Body of pancreas (tissue), 4 donors: ENCODE measurements at regions not wholly inside any gene's neighbourhood (a gene's known extent, or its start where the extent isn't known, plus 50 kb on each side); places are given as distances from the start of the nearest gene placed in this dataset.

ENCODE experiments used
- ATAC-seq: fragments of 150-250 bp; one replicate; pipeline ENCODE4 v1.9.1; 2016
- DNase-seq, 4 donors: peaks; one replicate each; pipeline ENCODE4 v3.0.0-alpha.2; 2019
- H3K27ac ChIP-seq, 4 donors: fragments of 200-600 bp; sonication (generic); 1 replicate in 3 of 4; 2 replicates in 1 of 4; pipeline versions ENCODE4 v1.5.1 to v1.6.1; 2016 to 2019; ENCODE audit warnings: mild to moderate bottlenecking in 1 of 4, mixed read lengths in 1 of 4, moderate library complexity in 1 of 4
- H3K27me3 ChIP-seq, 2 donors: fragments of 200-600 bp; sonication (generic); one replicate each; pipeline ENCODE4 v1.6.0; 2016; ENCODE audit warnings: mild to moderate bottlenecking in 1 of 2
- H3K36me3 ChIP-seq, 2 donors: fragments of 200-600 bp; sonication (generic); replicated peaks in 1 of 2; 2 replicates each; pipeline ENCODE4 v1.5.1; 2016; ENCODE audit warnings: low read depth in 2 of 2; ENCODE audit not compliant: insufficient read depth in 1 of 2
- H3K4me1 ChIP-seq: fragments of 200-600 bp; sonication (generic); one replicate; pipeline ENCODE4 v1.6.0; 2016
- H3K4me3 ChIP-seq, 2 donors: fragments of 200-600 bp; sonication (generic); 1 replicate in 1 of 2; 2 replicates in 1 of 2; pipeline ENCODE4 v1.5.1; 2016 to 2019
- H3K9me3 ChIP-seq, 3 donors: fragments of 200-600 bp; sonication (generic); 1 replicate in 2 of 3; 2 replicates in 1 of 3; pipeline ENCODE4 v1.5.1; 2016
- POLR2A ChIP-seq, 3 donors: fragments of 450-650 bp; IDR thresholded peaks; one replicate each; pipeline ENCODE4 v1.6.1; 2016; ENCODE audit warnings: antibody characterized with exemption in 3 of 3, mild to moderate bottlenecking in 2 of 3
- WGBS, 2 donors: methylation state at CpG; one replicate each; pipeline ENCODE4 v1.1.5; 2017; 5-methylcytosine and 5-hydroxymethylcytosine counted together
- intact Hi-C: fragments of 100-400 bp; cut with DNase I; formaldehyde crosslinking; loops from one replicate; pipeline ENCODE4 v1.15.1; 2023
- TF ChIP-seq, protein P1 (sequence below), 7 experiments: fragments of 450-650 bp in 4 of 7; fragments of 200-600 bp in 3 of 7; sonication (generic) in 3 of 7; IDR thresholded peaks; one replicate each; pipeline ENCODE4 v1.5.1; 2016 to 2019; ENCODE audit warnings: antibody characterized with exemption in 7 of 7

DNA sequence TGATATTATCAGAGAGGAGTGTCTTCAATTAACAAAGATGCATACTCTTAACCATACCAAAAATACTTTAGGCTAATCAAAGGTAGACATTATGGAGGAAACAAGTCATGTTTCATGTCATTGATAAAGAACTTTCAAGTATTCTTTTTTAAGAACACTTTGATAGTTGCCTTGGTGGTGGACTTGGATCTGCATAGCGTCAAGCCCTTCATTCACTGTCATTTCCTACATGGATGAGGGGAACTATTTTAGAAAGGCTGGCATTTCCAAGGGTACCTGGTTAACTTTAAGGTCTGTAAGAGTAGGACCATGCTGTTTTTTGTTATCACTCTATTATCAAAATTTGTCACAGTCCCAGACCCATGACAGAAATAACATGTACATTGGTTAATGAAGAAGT is 622.5 kb downstream of the PKHD1 start:
- ATAC-seq = no peak
- Histone ChIP-seq H3K9me3 (no peaks in the 10 kb centered on the region), H3K4me3 (no peak overlapping the region), H3K27me3 (no peaks in the 10 kb centered on the region), H3K36me3 (no peaks in the 10 kb centered on the region), H3K4me1 (no peaks in the 10 kb centered on the region), H3K27ac (no peak overlapping the region)
- TF ChIP-seq, protein P1, sequence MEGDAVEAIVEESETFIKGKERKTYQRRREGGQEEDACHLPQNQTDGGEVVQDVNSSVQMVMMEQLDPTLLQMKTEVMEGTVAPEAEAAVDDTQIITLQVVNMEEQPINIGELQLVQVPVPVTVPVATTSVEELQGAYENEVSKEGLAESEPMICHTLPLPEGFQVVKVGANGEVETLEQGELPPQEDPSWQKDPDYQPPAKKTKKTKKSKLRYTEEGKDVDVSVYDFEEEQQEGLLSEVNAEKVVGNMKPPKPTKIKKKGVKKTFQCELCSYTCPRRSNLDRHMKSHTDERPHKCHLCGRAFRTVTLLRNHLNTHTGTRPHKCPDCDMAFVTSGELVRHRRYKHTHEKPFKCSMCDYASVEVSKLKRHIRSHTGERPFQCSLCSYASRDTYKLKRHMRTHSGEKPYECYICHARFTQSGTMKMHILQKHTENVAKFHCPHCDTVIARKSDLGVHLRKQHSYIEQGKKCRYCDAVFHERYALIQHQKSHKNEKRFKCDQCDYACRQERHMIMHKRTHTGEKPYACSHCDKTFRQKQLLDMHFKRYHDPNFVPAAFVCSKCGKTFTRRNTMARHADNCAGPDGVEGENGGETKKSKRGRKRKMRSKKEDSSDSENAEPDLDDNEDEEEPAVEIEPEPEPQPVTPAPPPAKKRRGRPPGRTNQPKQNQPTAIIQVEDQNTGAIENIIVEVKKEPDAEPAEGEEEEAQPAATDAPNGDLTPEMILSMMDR (IDR thresholded peaks at IDR 0.05) = no peak
- TF ChIP-seq POLR2A (IDR thresholded peaks at IDR 0.05) = no peak
- intact Hi-C loops = no loop called here
- WGBS, 2 donors = 72 to 75% methylated on average over 1 of the region's 1 CpG
- DNase-seq = no peak

DNA sequence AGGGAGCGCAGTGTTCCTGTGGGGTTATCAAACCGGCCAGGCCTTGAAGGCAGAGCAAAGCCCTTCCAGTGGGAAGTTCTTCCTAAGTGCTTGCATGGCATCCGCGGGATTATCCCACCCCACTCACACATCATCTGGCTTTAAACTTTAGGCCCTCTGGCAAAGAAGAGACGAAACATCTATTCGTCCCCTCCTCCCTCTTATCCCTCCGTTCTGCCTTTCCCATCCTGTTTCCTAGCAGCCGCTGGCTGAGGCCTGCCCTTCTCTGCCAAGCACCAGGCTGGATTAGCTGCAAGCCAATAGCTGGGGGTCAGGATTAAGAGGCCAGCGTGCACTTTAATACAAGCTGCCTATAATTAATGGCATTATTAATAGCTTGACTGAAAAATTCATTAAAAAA is 621.0 kb downstream of the PKHD1 start:
- Histone ChIP-seq H3K4me3 (no peak overlapping the region), H3K27me3 (no peaks in the 10 kb centered on the region), H3K27ac (no peak overlapping the region), H3K9me3 (no peaks in the 10 kb centered on the region), H3K36me3 (no peaks in the 10 kb centered on the region), H3K4me1 (no peaks in the 10 kb centered on the region)
- DNase-seq (no peak), ATAC-seq (no peak)
- WGBS, 2 donors = 56 to 58% methylated on average over 9 of the region's 9 CpGs
- intact Hi-C loops = no loop called here
- no peak for TF ChIP-seq POLR2A (IDR thresholded peaks at IDR 0.05)
- TF ChIP-seq, protein P1 (IDR thresholded peaks at IDR 0.05) = no peak

DNA sequence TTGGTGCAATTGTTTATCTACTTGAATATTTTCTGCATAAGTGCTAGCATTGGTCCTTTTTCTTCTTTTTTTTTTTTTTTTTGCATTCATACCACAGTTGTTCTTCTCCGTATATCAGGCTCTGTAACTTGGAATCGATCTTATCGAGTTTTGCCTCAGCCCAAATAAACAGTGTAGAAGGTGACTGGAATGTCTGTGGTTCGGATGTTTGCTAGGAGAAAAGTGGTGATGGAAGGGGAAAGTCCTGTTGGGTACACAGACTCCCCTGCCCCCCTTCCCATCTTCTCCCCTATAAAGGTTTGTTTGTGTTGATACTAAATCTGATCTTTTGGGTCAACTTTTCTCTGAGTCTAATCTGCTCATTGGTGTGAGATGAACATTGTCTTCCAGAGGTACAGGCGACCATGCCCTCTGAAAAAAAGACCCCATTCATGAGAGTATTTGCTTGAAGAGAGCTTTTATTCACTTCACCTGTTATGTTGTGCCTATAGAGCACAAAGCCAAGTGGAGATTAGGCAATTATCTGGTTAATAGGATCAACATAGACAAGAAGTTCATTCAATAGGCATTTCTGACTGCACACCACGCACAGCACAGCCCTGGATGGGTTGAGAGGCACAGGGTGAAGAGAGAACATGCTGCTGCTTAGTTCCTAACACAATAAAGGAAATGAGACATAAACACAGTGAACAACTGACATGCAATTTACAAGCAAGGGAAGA is 620.0 kb downstream of the PKHD1 start:
- Histone ChIP-seq H3K27ac (no peak overlapping the region), H3K36me3 (no peaks in the 10 kb centered on the region), H3K9me3 (no peaks in the 10 kb centered on the region), H3K4me1 (no peaks in the 10 kb centered on the region), H3K4me3 (no peak overlapping the region), H3K27me3 (no peaks in the 10 kb centered on the region)
- ATAC-seq (no peak), DNase-seq (no peak)
- TF ChIP-seq, protein P1 (IDR thresholded peaks at IDR 0.05) = no peak
- no peak for TF ChIP-seq POLR2A (IDR thresholded peaks at IDR 0.05)
- intact Hi-C loops = no loop called here
- WGBS, 2 donors = 29 to 44% methylated on average over 6 of the region's 6 CpGs

DNA sequence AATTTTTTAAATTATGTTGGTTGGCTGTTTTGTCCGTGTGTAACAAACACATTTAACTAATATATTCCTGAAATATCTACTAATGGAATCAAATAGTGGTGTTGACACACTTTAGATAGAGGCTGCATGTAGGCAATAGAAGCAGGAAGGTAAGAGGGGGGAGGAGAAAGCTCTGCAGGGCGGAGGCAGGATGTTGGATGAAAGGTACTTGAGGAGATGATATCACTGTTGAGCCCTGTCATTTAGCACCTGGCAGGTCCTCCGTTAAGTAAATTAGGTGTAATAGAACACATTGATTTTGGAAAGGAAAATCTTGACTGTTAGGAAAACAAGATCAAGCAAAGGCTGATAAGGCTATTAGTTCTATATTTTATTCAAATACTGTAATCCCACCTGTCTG is 618.7 kb downstream of the PKHD1 start:
- H3K9me3 ChIP-seq = no peaks in the 10 kb centered on the region
- H3K4me3 ChIP-seq = no peak overlapping the region
- H3K4me1 ChIP-seq = no peaks in the 10 kb centered on the region
- H3K36me3 ChIP-seq = no peaks in the 10 kb centered on the region
- intact Hi-C loops = no loop called here
- no peaks in the 10 kb centered on the region for H3K27me3 ChIP-seq
- H3K27ac ChIP-seq = no peak overlapping the region
- 39 to 40% methylated on average over 3 of the region's 3 CpGs for WGBS, 2 donors
- ATAC-seq (no peak), DNase-seq (no peak)
- TF ChIP-seq, protein P1 (IDR thresholded peaks at IDR 0.05) = no peak
- no peak for TF ChIP-seq POLR2A (IDR thresholded peaks at IDR 0.05)
